HT-29 (cell line): ENCODE measurements at regions not wholly inside any gene's neighbourhood (a gene's known extent, or its start where the extent isn't known, plus 50 kb on each side); places are given as distances from the start of the nearest gene placed in this dataset.
"Not testable (repeated sequence)": the region's sequence is repeated elsewhere in the genome, so short reads cannot be mapped to it uniquely, and the experiment has no call there.

Experiments used
- DNase-seq: peaks from one replicate; pipeline ENCODE4 v3.0.0-alpha.2; 2015; ENCODE audit warnings: low spot score

DNA sequence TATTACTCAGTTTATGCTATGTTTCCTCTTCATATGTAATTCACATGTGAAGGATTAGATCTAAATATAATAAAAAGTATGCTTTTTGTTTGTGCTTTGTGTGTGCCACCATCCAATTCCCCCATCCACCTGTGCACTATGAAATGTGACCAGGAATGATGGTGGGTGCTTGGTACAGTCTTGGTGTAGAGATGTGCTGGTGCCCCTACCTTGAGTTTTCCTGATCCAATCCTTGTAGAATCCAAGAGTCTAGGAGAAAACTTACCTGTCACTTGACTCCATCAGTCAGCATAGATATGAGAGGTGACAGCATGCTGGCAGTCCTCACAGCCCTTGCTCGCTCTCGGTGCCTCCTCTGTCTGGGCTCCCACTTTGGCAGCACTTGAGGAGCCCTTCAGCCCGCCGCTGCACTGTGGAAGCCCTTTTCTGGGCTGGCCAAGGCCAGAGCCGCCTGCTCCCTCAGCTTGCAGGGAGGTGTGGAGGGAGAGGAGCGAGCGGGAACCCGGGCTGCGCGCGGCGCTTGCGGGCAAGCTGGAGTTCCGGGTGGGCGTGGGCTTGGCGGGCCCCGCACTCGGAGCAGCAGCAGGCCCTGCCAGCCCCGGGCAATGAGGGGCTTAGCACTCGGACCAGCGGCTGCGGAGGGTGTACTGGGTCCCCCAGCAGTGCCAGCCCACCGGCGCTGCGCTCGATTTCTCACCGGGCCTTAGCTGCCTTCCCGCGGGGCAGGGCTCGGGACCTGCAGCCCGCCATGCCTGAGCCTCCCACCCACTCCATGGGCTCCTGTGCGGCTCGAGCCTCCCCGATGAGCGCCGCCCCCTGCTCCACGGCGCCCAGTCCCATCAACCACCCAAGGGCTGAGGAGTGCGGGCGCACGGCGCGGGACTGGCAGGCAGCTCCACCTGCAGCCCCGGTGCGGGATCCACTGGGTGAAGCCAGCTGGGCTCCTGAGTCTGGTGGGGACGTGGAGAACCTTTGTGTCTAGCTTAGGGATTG, 874.7 kb downstream of the PLA2G4A start:
- DNase-seq: not testable (repeated sequence)

DNA sequence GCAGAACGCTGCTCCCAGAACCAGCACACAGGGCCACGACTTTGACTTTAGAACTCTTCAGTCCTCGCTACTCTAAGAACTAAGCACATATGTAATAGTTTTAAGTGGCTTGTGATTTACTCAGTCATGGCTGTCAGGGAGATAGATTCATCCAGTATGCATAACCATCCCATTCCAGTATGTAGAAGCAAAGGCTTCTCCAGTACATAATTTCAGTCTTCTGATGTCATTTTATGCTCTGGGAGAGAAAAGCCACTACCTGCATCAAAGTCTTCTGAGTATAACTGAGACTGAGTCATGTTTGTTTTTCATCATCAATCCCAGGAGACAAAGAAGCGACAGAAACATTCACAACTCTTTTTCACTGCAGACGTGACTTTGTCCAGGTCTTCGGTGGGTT, 885.7 kb downstream of the PLA2G4A start:
- DNase-seq: no peak

DNA sequence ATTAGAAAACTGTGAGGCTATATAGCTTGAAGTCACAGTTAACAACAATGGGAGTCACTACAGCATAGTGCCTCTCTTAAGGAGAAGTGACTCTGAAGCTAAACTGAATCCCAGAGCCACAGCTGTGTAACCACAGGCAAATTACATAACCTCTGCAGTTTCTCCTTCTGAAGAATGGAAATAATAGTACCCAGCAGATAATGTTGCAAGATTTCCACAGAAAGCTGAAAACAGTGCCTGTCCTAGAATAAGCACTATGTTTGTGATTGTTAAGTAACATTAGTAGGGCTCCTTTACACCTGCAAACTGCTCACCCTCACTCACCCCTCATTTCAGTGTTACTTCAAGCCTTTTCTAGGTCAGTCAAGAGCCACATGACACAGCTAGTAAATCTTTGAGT, 886.7 kb downstream of the PLA2G4A start:
- DNase-seq: no peak

DNA sequence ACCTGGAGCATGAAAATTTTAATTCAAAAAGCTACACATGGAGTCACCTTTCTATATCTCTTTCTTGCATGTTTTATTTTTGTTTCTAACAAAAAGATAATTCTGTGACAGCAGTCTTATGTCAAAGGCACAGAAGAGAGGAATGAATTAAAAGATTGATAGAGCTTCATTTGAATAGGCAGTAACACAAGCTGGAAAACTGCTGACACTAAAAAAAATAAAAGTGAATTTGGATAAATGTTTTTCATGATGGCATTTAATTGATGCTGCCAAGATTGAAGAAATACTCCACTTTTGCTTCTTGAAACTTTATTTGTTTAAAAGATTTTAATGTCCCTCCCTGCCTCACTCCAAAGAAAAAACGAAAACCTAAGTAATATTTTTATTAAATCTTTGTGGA, 887.4 kb downstream of the PLA2G4A start:
- no peak for DNase-seq

DNA sequence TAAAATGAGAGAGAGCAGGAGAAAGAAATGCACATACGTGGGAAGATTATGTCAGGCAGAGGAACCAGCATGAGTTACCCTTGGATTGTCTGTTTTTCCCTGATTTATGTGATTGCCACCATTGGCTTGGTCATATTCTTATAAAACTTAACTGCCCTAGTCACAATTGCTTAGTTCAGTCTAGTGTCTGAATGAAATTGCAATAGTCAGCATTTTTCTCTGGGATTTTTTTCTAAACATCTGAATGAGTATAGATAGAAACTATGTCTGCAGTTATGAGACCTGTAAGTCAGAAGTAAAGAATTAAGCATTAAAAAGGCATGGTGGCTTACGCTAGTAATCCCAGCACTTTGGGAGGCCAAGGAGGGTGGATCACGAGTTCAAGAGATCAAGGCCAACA, 889.8 kb downstream of the PLA2G4A start:
- no peak for DNase-seq

DNA sequence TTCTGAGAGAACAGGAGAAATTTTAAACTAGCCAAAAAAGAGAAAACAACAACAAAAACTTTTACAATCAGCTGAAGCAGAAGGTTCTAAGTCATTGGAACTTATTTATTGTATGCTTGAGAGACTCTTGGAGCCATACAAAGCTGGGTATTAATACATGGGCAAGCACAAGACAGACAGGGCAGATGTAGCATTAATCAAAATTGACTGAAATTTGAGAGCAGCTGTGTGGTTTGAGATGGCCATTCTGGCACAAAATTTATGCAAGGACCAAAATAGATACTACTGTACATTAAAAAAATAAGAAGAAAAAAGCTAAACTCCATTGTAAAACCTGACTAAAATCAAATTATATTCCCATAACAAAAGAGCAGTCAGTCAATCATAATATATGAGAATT, 892.5 kb downstream of the PLA2G4A start:
- DNase-seq: no peak

DNA sequence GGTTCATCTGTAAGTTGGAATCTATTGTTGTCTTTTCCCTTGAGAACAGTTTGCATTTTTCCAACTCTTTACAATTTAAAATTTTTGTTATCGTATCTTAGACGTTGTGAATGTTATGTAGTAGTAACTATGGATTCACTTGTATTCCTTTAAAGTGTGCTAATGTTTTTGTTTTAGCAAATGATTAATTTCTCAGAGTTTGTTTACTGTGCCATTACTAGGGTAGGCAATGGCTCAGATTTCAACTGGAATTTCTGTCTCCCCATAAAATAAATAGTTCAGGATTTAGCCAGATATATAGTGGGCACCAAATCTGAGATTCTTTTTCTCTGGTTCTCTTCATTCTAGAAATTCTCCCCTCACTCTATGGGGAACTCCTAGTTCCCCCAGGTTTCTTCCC, 896.5 kb downstream of the PLA2G4A start:
- no peak for DNase-seq

DNA sequence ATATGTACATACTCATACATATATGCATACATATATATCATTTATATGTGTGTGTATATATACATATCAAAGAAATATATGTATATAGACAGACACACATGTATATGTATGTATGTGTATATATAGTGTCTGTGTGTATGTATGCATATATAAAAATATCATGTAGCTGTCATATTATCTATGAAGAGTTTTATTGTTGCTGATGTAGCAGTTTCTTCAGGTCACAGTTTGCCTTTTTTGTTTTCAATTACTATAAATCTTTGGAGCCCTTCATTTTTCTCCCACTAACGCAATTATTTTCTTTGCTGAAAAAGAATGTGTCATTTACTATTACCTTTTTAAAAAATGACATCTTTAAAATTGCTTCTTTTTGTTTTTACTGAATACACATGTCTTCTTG, 904.5 kb downstream of the PLA2G4A start:
- no peak for DNase-seq

DNA sequence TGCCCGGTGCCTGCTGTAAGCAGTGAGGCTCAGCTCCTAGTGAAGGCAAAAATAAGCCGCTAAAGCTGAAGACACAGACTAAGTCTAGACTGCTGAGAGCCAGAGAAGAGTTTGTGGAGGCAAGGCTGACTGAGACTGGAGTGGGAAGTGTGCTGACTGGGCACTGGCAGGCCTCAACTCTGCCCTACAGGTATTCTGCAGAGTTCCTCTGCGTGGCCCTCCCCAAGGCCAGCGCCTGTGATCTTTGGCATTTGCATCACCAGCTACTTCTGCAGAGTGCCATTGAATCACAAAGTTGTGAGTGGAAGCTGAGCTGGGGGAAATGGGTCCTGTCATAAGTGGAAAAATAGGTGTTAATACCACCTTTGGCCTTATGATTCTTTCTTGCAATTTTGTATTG, 905.7 kb downstream of the PLA2G4A start:
- no peak for DNase-seq

DNA sequence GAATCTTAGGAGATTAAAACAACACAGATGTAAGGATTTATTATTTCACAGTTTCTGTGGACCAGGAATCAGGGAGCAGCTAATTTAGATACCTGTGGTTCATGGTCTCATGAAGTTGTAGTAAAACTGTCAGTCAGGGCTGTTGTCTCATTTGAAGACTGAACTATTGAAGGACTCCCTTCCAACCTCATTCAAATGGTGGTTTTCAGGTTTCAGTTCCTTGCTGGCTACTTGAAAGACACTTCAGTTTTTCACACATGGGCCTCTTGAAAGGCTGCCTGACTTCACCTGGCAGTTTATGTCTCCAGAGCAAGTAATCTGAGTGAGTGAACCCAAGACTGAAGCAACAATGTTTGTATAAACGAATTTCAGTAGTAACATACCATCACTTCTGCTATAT, 915.9 kb downstream of the PLA2G4A start:
- DNase-seq: no peak

DNA sequence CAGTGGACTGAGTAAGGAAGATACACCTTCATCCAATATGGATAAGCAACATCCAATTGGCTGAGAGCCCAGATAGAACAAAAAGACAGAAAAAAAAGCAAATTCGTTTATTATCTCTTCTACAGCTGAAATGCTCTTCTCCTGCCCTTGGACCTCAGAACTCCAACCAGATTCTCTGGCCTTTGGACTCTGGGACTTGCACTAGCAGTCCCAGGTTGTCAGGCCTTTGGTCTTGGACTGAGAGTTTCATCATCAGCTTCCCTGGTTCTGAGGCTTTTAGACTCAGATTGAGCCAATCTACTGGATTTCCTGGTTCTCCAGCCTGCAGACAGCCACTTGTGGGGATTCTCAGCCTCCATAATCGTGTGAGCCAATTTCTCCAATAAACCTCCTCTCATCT, 926.8 kb downstream of the PLA2G4A start:
- no peak for DNase-seq

DNA sequence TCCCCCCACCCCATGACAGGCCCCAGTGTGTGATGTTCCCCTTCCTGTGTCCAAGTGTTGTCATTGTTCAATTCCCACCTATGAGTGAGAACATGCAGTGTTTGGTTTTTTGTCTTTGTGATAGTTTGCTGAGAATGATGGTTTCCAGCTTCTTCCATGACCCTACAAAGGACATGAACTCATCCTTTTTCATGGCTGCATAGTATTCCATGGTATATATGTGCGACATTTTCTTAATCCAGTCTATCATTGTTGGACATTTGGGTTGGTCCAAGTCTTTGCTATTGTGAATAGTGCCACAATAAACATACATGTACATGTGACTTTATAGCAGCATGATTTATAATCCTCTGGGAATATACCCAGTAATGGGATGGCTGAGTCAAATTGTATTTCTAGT, 927.9 kb downstream of the PLA2G4A start:
- DNase-seq: not testable (repeated sequence)

DNA sequence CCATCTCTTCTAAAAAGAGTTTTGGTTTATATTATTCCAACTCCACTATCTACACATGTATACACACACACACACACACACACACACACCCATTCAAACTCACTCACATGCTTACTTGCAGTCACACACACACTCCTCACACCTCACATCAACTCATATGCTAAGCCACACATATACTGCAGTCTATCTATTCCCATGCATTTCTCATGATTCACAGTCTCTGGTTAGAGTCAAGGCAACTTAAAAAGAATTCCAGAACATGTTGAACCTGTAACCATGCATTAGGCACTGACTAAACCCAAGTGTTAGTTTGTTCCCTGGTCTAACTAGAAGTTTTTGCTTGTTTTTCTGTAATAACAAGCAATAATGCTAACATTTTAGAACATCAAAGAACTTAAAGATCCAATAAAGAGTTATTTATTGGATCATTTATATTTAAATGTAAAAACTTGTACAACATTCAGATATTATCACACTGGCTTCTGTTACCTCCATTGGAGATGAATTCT, 931.1 kb downstream of the PLA2G4A start:
- no peak for DNase-seq

DNA sequence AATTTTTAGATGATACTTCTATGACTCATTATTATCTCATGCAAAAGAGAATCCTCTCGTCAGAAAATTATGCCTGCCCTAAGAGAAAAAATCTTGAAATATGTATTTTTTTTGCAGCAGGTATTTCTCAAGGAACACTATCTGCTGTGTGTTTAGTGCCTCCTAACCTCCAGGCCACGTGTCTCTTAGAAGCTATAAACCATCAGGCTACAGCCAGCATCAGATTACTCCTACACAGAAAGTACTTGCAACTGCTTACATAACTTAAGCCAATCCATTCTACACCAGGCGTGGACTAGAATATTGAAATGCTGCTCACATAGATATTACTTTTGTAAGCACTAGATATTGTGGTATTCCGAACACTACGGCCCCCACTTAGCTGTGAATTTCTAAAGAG, 933.4 kb downstream of the PLA2G4A start:
- DNase-seq: no peak

DNA sequence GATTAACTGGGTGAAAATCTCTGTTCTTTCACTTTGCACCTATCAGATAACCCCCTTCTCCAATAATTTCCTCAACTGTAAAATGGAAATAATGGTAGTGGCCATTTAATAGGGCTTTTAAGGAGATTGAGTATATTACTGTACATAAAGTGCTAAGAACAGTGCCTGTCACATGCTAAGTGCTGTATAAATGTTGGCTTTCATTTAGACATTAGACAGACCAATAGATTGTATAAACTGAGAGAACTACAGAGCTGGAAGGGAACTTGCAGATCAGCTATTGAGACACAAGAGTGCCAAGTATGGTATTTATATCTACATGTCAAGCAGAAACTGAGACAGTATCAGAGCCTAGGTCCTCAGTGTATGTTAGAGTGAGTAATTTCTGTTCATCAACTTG, 934.7 kb downstream of the PLA2G4A start:
- no peak for DNase-seq

DNA sequence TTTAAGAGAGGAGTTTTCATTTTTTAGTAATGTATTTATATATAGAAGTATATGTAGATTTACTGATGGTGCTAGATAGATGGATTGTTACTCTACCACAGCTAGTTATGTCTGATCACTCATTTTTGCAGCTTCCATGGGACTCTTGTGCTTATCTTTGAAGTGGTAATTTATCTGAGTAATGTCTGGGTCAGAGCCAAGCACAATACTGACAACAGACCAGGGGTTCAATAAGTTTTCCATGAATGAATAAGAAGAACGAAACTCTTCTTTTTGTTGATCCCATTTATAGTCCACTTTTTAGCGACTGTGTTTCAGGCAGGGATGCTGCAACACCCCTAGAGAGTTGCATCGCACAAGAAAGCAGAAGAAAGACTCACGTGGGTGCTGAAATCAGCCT, 935.2 kb downstream of the PLA2G4A start:
- DNase-seq: no peak

DNA sequence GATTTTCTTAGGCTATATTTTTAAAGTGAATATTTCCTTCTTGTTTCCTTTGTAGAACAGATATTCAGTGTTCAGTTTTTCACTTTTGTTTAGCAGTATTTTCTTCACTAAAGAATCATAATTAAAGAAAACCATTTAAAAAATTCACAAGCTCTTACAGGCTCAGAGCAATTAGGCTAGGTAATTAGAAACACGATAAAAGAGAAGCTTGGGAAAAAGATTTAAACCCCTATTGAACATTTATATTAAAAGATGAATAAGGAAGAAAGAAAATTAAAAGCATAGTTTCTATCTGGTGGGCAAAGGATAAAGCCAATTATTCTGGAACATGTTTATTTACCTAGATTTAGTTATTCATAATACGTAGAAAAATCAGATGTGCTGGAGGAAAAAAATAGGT, 942.6 kb downstream of the PLA2G4A start:
- no peak for DNase-seq

DNA sequence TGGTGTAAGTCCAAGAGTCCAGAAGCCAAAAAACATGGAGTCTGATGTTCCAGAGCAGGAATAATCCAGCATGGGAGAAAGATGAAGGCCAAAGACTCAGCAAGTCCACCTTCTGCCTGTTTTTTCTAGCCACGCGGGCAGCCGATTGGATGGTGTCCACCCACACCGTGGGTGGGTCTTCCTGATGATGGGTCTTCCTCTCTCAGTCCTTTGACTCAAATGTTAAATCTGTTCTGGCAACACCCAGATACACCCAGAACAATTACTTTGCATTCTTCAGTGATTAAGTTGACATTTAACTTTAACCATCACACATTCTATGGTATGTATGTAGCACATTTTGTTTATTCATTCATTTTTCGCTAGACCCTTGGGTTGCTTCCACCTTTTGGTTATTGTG, 944.4 kb downstream of the PLA2G4A start:
- DNase-seq: no peak

DNA sequence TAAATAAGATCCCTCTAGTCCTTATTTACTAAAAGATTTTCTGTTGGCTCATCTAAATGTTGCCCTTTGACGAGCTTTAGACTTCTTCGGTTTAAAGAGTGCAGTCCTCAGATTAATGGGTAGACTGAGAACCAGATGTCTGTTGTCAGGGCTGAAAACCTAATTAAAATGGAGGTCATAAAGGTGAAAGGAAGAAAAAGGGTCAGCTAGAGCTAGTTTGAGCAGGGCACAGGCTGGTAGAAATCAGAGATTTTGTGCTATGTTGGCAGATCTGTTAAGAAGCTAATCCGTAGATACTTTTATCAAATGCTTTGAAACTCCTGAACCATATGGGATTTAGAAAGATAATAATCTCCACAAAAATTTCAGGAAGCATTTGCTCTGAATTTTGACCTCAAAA, 959.0 kb downstream of the PLA2G4A start:
- no peak for DNase-seq

DNA sequence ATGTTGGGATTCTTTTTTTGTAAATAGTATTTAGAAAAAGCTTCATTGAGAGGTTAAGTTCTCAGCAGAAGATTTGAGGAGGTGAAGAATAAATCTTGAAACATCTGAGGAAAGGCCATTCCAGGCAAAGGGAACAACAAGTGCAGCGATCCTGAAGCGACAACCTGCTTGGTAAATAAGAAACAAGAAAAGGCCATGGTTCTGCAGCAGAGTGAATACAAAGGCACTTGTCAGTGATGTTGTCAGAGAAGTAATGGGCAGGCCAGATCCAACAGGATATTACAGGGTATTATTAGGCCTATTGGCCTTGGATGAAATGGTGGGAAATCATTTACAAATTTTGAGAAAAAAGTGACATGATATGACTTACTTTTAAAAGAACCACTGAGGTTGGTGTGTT, 960.0 kb downstream of the PLA2G4A start:
- DNase-seq: no peak

DNA sequence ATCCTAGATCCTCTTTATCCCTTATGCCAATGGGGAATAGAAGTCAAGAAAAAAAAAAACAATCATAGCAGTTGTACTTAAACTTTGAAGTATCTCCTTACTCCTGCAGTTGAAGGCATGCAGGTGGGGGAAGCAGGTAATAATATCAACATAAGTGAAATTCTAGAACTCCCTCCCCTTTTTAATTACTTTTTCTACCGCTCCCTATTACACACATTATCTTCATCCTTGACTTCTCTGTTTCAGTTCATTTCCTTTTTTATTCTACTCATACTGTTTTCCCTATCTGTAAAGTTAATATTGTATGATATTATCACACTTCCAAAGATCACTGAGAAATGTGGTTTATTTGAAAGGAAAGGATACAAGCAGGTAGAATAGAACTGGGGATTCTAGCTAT, 962.0 kb downstream of the PLA2G4A start:
- DNase-seq: no peak

DNA sequence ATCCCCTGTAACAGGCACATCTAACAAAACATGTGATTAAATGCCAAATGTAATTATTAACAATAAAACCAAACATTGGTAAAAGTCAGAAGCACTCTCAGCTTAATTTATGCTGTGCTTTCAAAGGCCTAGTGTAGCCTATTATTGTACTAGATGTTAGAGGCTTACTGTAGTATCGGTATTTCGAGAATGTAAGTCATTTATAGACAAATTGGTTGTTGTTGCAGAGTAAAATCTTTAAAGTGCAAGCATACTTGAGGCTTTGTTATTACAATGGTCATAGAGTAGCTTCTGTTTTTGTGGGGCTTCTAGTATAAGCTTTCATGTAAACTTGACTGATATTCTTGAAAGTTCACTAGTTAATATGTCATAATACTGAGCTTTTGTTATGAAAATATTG, 965.8 kb downstream of the PLA2G4A start:
- DNase-seq: no peak

DNA sequence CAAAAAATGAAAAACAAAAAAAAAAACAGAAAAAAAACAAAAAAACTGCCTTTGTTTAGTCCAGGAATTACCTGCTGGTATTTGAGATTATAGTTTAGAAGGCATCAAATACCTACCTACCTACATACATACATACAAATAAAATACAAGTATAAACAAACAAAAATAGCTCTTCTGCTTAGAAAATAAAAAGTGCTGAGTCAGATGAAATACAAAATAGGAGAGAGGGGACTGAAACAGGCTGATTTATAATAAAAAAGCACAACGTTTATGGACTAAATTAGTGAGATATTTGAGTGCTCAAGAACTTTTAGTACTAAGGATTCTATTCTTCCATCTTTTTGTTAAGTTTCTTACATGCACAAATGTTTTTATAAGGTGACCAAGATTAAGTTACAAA, 980.8 kb downstream of the PLA2G4A start:
- DNase-seq: no peak

DNA sequence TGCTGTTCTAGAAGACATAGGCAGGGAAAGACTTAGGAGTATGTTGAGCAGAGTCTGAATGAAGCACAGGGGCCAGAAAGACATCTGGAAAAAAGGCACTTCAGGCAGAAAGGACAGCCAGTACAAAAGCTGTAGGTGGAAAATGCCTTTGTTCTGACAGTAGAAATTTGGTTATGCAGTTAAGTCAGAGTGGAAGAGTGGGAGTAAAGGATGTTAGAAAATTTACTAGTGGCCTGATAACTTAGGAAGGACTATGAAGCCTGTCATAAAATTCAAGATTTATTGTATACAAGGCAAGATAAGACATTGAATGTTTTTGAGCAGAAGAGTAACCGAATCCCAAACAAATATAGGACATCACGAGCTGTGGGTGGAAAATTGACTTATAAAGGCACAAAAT, 987.9 kb downstream of the PLA2G4A start:
- DNase-seq: no peak
